ENCODE measurements at regions not wholly inside any gene's neighbourhood (a gene's known extent, or its start where the extent isn't known, plus 50 kb on each side); places are given as distances from the start of the nearest gene placed in this dataset.

GRCh38 chr3:167163580-167163979 lies 216.5 kb downstream of the ZBBX start:
- H3F3A ChIP-seq (replicated peaks; ENCODE audit: insufficient read depth), result no peaks in the 10 kb centered on the region
- no peaks in the 10 kb centered on the region for H3K9me2 ChIP-seq
- no peaks in the 10 kb centered on the region for H3K9me3 ChIP-seq
- no peak overlapping the region for H3K9ac ChIP-seq
- ChIA-PET POLR2A (no interaction called here), CTCF (no interaction called here)
- no peaks in the 10 kb centered on the region for H4K20me1 ChIP-seq (ENCODE audit: insufficient read depth)
- H3K27ac ChIP-seq (ENCODE audit: low read depth in 2 of 2, low read length in 1 of 2), result no peak overlapping the region
- no peak for DNase-seq
- TF ChIP-seq FOXM1 (IDR thresholded peaks at IDR 0.05; ENCODE audit: low read depth) (no peak), USF2 (IDR thresholded peaks at IDR 0.05; ENCODE audit: borderline replicate concordance, low read depth, low read length) (no peak), GATA2 (CRISPR knock-in tag; IDR thresholded peaks at IDR 0.05) (no peak), GABPA (IDR thresholded peaks at IDR 0.05; ENCODE audit: low read depth) (no peak)
- H3K36me3 ChIP-seq (replicated peaks in 1 of 2; ENCODE audit: control insufficient read depth in 1 of 2, insufficient read depth in 2 of 2, low read length in 1 of 2), result no peaks in the 10 kb centered on the region
- no peak overlapping the region for H3K4me3 ChIP-seq (ENCODE audit: low read depth in 2 of 2, low read length in 1 of 2)
- peaks cover 0 to 2% of the 10 kb centered on the region in 2 experiments; a peak in 1 of 4 replicates for H3K4me1 ChIP-seq (ENCODE audit: control insufficient read depth in 1 of 2, insufficient read depth in 2 of 2, low read depth in 1 of 2, low read length in 1 of 2)
- 23% methylated on average over 3 of the region's 3 CpGs for WGBS (ENCODE audit: low lambda C conversion rate)
- no peak overlapping the region for H2AFZ ChIP-seq (ENCODE audit: low read depth)
- no peaks in the 10 kb centered on the region for H3K27me3 ChIP-seq (ENCODE audit: insufficient read depth)
- H3K79me2 ChIP-seq (ENCODE audit: insufficient read depth), result no peaks in the 10 kb centered on the region
- no peak overlapping the region for H3K4me2 ChIP-seq

- no peaks in the 10 kb centered on the region for H3K9me3 ChIP-seq
- H2AFZ ChIP-seq (ENCODE audit: low read depth), result no peak overlapping the region
- no peaks in the 10 kb centered on the region for H3F3A ChIP-seq (replicated peaks; ENCODE audit: insufficient read depth)
- no peak for TF ChIP-seq GATA2 (CRISPR knock-in tag; IDR thresholded peaks at IDR 0.05)
- no peak for TF ChIP-seq FOXJ3 (CRISPR knock-in tag; IDR thresholded peaks at IDR 0.05)
- TF ChIP-seq EZH2phosphoT487 (IDR thresholded peaks at IDR 0.05; ENCODE audit: borderline replicate concordance, low read depth), result no peak
- no peak for TF ChIP-seq NFIC (IDR thresholded peaks at IDR 0.05; ENCODE audit: borderline replicate concordance)
- no peak for TF ChIP-seq FOSL2 (IDR thresholded peaks at IDR 0.05; ENCODE audit: borderline replicate concordance, low read depth)
- TF ChIP-seq, protein P1, sequence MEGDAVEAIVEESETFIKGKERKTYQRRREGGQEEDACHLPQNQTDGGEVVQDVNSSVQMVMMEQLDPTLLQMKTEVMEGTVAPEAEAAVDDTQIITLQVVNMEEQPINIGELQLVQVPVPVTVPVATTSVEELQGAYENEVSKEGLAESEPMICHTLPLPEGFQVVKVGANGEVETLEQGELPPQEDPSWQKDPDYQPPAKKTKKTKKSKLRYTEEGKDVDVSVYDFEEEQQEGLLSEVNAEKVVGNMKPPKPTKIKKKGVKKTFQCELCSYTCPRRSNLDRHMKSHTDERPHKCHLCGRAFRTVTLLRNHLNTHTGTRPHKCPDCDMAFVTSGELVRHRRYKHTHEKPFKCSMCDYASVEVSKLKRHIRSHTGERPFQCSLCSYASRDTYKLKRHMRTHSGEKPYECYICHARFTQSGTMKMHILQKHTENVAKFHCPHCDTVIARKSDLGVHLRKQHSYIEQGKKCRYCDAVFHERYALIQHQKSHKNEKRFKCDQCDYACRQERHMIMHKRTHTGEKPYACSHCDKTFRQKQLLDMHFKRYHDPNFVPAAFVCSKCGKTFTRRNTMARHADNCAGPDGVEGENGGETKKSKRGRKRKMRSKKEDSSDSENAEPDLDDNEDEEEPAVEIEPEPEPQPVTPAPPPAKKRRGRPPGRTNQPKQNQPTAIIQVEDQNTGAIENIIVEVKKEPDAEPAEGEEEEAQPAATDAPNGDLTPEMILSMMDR (IDR thresholded peaks at IDR 0.05), result no peak
- TF ChIP-seq MEF2A (IDR thresholded peaks at IDR 0.05; ENCODE audit: borderline replicate concordance, low read depth), result no peak
- no peak for TF ChIP-seq USF2 (IDR thresholded peaks at IDR 0.05; ENCODE audit: borderline replicate concordance, low read depth, low read length)
- no peak for TF ChIP-seq POLR2AphosphoS5 (IDR thresholded peaks at IDR 0.05; ENCODE audit: low read depth, low read length)
- H3K9me2 ChIP-seq, result no peaks in the 10 kb centered on the region
- 0% methylated on average over 1 of the region's 1 CpG for WGBS (ENCODE audit: low lambda C conversion rate)
- H3K9ac ChIP-seq, result no peak overlapping the region
- CTCF ChIA-PET, result no interaction called here
- H3K36me3 ChIP-seq (replicated peaks in 1 of 2; ENCODE audit: control insufficient read depth in 1 of 2, insufficient read depth in 2 of 2, low read length in 1 of 2), result no peaks in the 10 kb centered on the region
- no peaks in the 10 kb centered on the region for H4K20me1 ChIP-seq (ENCODE audit: insufficient read depth)
- H3K79me2 ChIP-seq (ENCODE audit: insufficient read depth), result no peaks in the 10 kb centered on the region
- no peak overlapping the region for H3K4me3 ChIP-seq (ENCODE audit: low read depth in 2 of 2, low read length in 1 of 2)
- no peaks in the 10 kb centered on the region for H3K4me1 ChIP-seq (ENCODE audit: control insufficient read depth in 1 of 2, insufficient read depth in 2 of 2, low read depth in 1 of 2, low read length in 1 of 2)
- H3K27ac ChIP-seq (ENCODE audit: low read depth in 2 of 2, low read length in 1 of 2), result no peak overlapping the region
- no peak overlapping the region for H3K4me2 ChIP-seq
- POLR2A ChIA-PET, result no interaction called here
- DNase-seq, result no peak
- H3K27me3 ChIP-seq (ENCODE audit: insufficient read depth), result no peaks in the 10 kb centered on the region
These were observed 218.0 kb downstream of the ZBBX start for GRCh38 chr3:167162083-167162482.
